PC-3 (cell line): ENCODE measurements at regions not wholly inside any gene's neighbourhood (a gene's known extent, or its start where the extent isn't known, plus 50 kb on each side); places are given as distances from the start of the nearest gene placed in this dataset.

Experiments used
- ATAC-seq: fragments of 200-7000 bp; cut with Tn5 transposase; 2 replicates; pipeline ENCODE4 v1.9.1; 2020; ENCODE audit warnings: mild to moderate bottlenecking, moderate library complexity
- BruUV-seq: library from RNA; stranded (reverse); fragments of 400-500 nt; replicated peaks from 2 replicates; lab custom pipeline; 2021; lab: Mats Ljungman, UMichigan
- CTCF ChIA-PET: fragments of 300-600 bp; sonication (Branson Sonifier 250); formaldehyde crosslinking; loops from one replicate; lab custom pipeline; 2022; ENCODE audit warnings: antibody characterized with exemption; lab: Charles Lee
- POLR2A ChIA-PET: fragments of 300-600 bp; sonication (Branson Sonifier 250); formaldehyde crosslinking; loops from one replicate; lab custom pipeline; 2022; ENCODE audit warnings: antibody characterized with exemption; ENCODE audit not compliant: unreplicated experiment; lab: Charles Lee
- DNase-seq: peaks from one replicate; pipeline ENCODE4 v3.0.0-alpha.2; 2015
- H2AFZ ChIP-seq: fragments of 300-600 bp; sonication (generic); 2 replicates; pipeline ENCODE4 v1.6.0; 2016; ENCODE audit warnings: antibody characterized with exemption, low read length
- H3F3A ChIP-seq: fragments of 300-600 bp; sonication (generic); one replicate; pipeline ENCODE4 v1.6.0; 2017; ENCODE audit warnings: antibody characterized with exemption, low read length, control low read depth, mild to moderate bottlenecking; ENCODE audit not compliant: unreplicated experiment
- H3K27ac ChIP-seq: fragments of 300-600 bp; sonication (generic); 2 replicates; pipeline ENCODE4 v1.5.1; 2016; ENCODE audit warnings: mild to moderate bottlenecking, low read length
- H3K27me3 ChIP-seq: fragments of 300-600 bp; sonication (generic); 2 replicates; pipeline ENCODE4 v1.6.1; 2016; ENCODE audit warnings: low read length, mixed read lengths
- H3K36me3 ChIP-seq: fragments of 300-600 bp; sonication (generic); 2 replicates; pipeline ENCODE4 v1.6.1; 2016; ENCODE audit warnings: low read depth, mixed run types, low read length, mixed read lengths
- H3K4me1 ChIP-seq: fragments of 300-600 bp; sonication (generic); 2 replicates; pipeline ENCODE4 v1.5.1; 2016; ENCODE audit warnings: low read length; ENCODE audit not compliant: insufficient read depth
- H3K4me2 ChIP-seq: fragments of 300-600 bp; sonication (generic); 2 replicates; pipeline ENCODE4 v1.6.0; 2016; ENCODE audit warnings: low read length
- H3K4me3 ChIP-seq: fragments of 300-600 bp; sonication (generic); 2 replicates; pipeline ENCODE4 v1.5.1; 2016; ENCODE audit warnings: mild to moderate bottlenecking, low read length, mixed read lengths
- H3K79me2 ChIP-seq: fragments of 300-600 bp; sonication (generic); 2 replicates; pipeline ENCODE4 v1.6.1; 2017; ENCODE audit warnings: low read length, mixed read lengths
- H3K9ac ChIP-seq: fragments of 300-600 bp; sonication (generic); 2 replicates; pipeline ENCODE4 v1.6.0; 2016; ENCODE audit warnings: mild to moderate bottlenecking, low read length
- H3K9me2 ChIP-seq: fragments of 300-600 bp; sonication (generic); replicated peaks from 2 replicates; pipeline ENCODE4 v1.6.1; 2016; ENCODE audit warnings: mixed run types, low read length, mixed read lengths
- H3K9me3 ChIP-seq: fragments of 300-600 bp; sonication (generic); 2 replicates; pipeline ENCODE4 v1.6.1; 2016; ENCODE audit warnings: low read length, mixed read lengths
- H4K20me1 ChIP-seq: fragments of 300-600 bp; sonication (generic); 2 replicates; pipeline ENCODE4 v1.6.1; 2016; ENCODE audit warnings: low read length, mixed read lengths
- CTCF ChIP-seq: fragments of 300-600 bp; sonication (generic); conservative IDR thresholded peaks from 2 replicates; pipeline ENCODE4 v1.5.1; 2017; ENCODE audit warnings: antibody characterized with exemption, low read depth, mild to moderate bottlenecking, low read length
- EZH2 ChIP-seq: fragments of 300-600 bp; sonication (generic); IDR thresholded peaks from one replicate; pipeline ENCODE4 v1.6.1; 2017; ENCODE audit warnings: antibody characterized with exemption, mild to moderate bottlenecking, low read length; ENCODE audit not compliant: unreplicated experiment
- EZH2phosphoT487 ChIP-seq: fragments of 300-600 bp; sonication (generic); IDR thresholded peaks from 2 replicates; pipeline ENCODE4 v1.6.1; 2018; ENCODE audit warnings: mild to moderate bottlenecking, antibody characterized with exemption, low read length, borderline replicate concordance
- intact Hi-C: fragments of 100-400 bp; cut with micrococcal nuclease; formaldehyde crosslinking; loops from 2 replicates; pipeline ENCODE4 v1.9.0; 2023

DNA sequence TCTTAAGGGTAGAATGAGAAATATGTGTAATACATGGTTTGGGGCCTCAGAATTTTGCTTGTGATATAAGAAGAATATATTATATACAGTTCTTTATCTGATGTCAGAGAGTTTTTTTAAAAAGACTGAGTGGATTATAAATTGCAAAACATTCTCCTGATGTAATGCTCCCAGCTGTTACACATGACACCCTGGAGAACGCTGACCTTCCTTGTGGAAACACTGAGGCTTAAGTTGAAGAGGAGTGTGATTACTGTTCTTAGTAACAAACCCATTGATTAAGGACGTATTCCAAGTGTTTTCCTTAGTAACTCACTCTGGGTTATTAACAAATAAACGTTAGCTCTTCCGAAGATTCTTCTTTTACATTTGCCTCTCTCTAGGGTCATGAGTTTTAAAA lies 1069.3 kb upstream of the CNTNAP5 start:
- H3K9me2 ChIP-seq: no peaks in the 10 kb centered on the region
- H3K79me2 ChIP-seq: no peaks in the 10 kb centered on the region
- no TSS peak for BruUV-seq
- no peak overlapping the region for H3K4me2 ChIP-seq
- H4K20me1 ChIP-seq: no peaks in the 10 kb centered on the region
- intact Hi-C loops: no loop called here
- no peak overlapping the region for H3K27ac ChIP-seq
- TF ChIP-seq EZH2 (no peak), EZH2phosphoT487 (no peak), CTCF (no peak)
- no peaks in the 10 kb centered on the region for H3F3A ChIP-seq
- no peak overlapping the region for H2AFZ ChIP-seq
- no peaks in the 10 kb centered on the region for H3K36me3 ChIP-seq
- H3K4me1 ChIP-seq: peaks cover 14% of the 10 kb centered on the region
- H3K4me3 ChIP-seq: no peak overlapping the region
- POLR2A ChIA-PET: no interaction called here
- no peak for ATAC-seq
- CTCF ChIA-PET: no interaction called here
- no peaks in the 10 kb centered on the region for H3K27me3 ChIP-seq
- H3K9ac ChIP-seq: no peak overlapping the region
- no peaks in the 10 kb centered on the region for H3K9me3 ChIP-seq
- DNase-seq: no peak

DNA sequence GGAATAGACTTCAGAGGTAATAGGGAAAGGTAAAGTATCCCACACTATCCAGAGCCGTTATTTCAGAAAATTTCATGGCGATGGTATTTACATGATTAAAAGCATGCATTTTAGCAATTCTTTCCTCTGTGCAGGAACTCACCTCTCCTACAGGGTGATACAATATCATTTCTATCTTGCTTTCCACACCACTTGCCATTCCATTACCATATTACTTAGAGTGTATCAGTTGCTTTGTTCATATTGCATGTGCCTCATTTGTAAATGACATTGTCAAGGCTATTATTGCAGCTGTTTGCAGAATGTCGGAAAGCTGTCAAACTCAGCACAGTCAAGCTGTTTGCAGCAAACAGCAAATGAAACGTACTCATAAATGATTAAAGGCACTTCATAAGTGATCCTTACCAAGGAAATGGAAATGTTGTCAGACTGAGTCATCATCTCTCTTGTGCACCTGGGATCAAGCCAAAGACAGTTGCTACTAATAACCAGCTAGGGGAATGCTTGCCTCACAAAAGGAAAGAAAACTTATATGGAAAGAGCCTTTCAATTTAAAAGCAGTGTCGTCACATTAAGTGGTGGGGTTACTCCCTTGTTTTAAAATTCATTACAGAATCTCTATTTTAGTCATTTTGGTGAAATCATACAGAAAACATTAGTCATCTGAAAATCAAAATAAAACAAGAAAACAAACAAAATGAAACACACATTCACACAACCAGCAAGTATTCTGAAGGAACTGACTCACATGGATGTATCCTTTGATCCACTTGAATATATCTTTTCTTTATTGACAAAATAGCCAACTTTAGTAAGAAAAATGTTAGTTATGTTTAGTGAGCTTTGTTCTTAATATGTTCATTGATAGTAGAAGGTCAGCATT lies 1064.1 kb upstream of the CNTNAP5 start:
- Histone ChIP-seq H3K9ac (peak overlapping the region; percentile 49), H3K4me1 (peaks cover 27% of the 10 kb centered on the region), H3K27me3 (no peaks in the 10 kb centered on the region), H3K4me2 (peak overlapping the region; percentile 81), H2AFZ (peak overlapping the region; percentile 27; the same call in 1 of the 2 replicates), H3K9me3 (no peaks in the 10 kb centered on the region), H4K20me1 (no peaks in the 10 kb centered on the region), H3K9me2 (no peaks in the 10 kb centered on the region), H3K27ac (peak overlapping the region; percentile 85), H3K36me3 (no peaks in the 10 kb centered on the region), H3F3A (no peaks in the 10 kb centered on the region), H3K79me2 (no peaks in the 10 kb centered on the region), H3K4me3 (peak overlapping the region; percentile 54)
- DNase-seq (peak; percentile 96), ATAC-seq (peak; percentile 89)
- TF ChIP-seq CTCF: peak; percentile 42; the same call in 1 of the 2 replicates
- TF ChIP-seq EZH2: no peak
- TF ChIP-seq EZH2phosphoT487: no peak
- ChIA-PET CTCF (interaction anchor here (0.6 kb wide), 1 partner anchor 997 kb away, joined by 5 read pairs; no protein-coding TSS in a partner anchor), POLR2A (no interaction called here)
- intact Hi-C loops: loop anchor here (1.0 to 10.0 kb wide), 13 partner anchors 76 to 1058 kb away; no protein-coding TSS in a partner anchor
- BruUV-seq: TSS peak; percentile 57

DNA sequence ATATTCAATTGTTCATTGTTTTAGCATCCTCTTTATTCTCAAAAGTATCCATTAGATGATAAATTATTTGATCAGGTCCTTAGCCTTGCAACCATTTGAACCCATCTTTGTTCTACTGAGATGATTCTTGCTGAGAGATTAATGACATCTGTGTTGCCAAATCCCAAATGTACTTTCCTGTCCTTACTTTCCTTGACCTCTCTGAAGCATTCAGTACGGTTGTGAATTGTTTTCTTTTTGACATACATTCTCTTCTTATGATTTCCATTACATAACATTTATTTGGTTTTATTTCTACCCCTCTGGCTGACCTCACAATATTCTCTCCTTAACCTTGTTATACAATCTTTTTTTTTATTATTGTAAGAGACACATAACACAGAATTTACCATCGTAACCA lies 1058.6 kb upstream of the CNTNAP5 start:
- Histone ChIP-seq H4K20me1 (no peaks in the 10 kb centered on the region), H3K9me2 (no peaks in the 10 kb centered on the region), H3K4me1 (peaks cover 10% of the 10 kb centered on the region), H3K36me3 (no peaks in the 10 kb centered on the region), H3K27me3 (no peaks in the 10 kb centered on the region), H3K27ac (no peak overlapping the region), H3K79me2 (no peaks in the 10 kb centered on the region), H3F3A (no peaks in the 10 kb centered on the region), H2AFZ (no peak overlapping the region), H3K9ac (no peak overlapping the region), H3K4me2 (no peak overlapping the region), H3K9me3 (no peaks in the 10 kb centered on the region; the same call in 1 of the 2 replicates), H3K4me3 (no peak overlapping the region)
- ChIA-PET POLR2A (no interaction called here), CTCF (no interaction called here)
- no TSS peak for BruUV-seq
- TF ChIP-seq EZH2 (no peak), EZH2phosphoT487 (no peak), CTCF (no peak)
- no peak for DNase-seq
- ATAC-seq: no peak
- intact Hi-C loops: loop anchor here (10.0 kb wide), 2 partner anchors 188 to 1028 kb away; no protein-coding TSS in a partner anchor
